H1 (cell line): ENCODE measurements at regions not wholly inside any gene's neighbourhood (a gene's known extent, or its start where the extent isn't known, plus 50 kb on each side); places are given as distances from the start of the nearest gene placed in this dataset.
A peak's percentile ranks its signal among the peaks of the same experiment; 100 is the strongest.

ENCODE experiments used
- CTCF ChIA-PET: fragments of 300-600 bp; sonication (Branson Sonifier 250); formaldehyde crosslinking; loops from one replicate; lab custom pipeline; 2021; ENCODE audit not compliant: partially characterized antibody; lab: Charles Lee
- POLR2A ChIA-PET: fragments of 300-600 bp; sonication (Branson Sonifier 250); formaldehyde crosslinking; loops from one replicate; lab custom pipeline; 2021; ENCODE audit warnings: inconsistent platforms; ENCODE audit not compliant: partially characterized antibody; lab: Charles Lee
- DNase-seq, 2 experiments: peaks; one replicate each; pipeline versions ENCODE4 v3.0.0 to v3.0.0-alpha.2; 2010 to 2022; ENCODE audit warnings: low spot score in 2 of 2, low read depth in 1 of 2, mixed read lengths in 1 of 2
- FAIRE-seq: peaks from 2 replicates; lab custom pipeline; 2011; peaks lifted over from hg19 to GRCh38; lab: Jason Lieb, UNC
- H2AFZ ChIP-seq: 2 replicates; pipeline ENCODE4 v1.8.1; 2012; ENCODE audit warnings: low read length, inconsistent platforms
- H2AK5ac ChIP-seq: 2 replicates; pipeline ENCODE4 v1.6.1; 2013; ENCODE audit warnings: low read depth, low read length
- H2BK120ac ChIP-seq: replicated peaks from 2 replicates; pipeline ENCODE3; 2013; ENCODE audit warnings: low read depth, low read length, inconsistent platforms
- H2BK12ac ChIP-seq: 2 replicates; pipeline ENCODE4 v1.6.1; 2013; ENCODE audit warnings: low read depth, low read length
- H2BK15ac ChIP-seq: 2 replicates; pipeline ENCODE4 v1.6.1; 2013; ENCODE audit warnings: low read length
- H2BK20ac ChIP-seq: 2 replicates; pipeline ENCODE4 v1.6.1; 2013; ENCODE audit warnings: low read length
- H2BK5ac ChIP-seq: 2 replicates; pipeline ENCODE4 v1.6.1; 2013; ENCODE audit warnings: low read depth, low read length
- H3K14ac ChIP-seq: 2 replicates; pipeline ENCODE4 v1.6.1; 2013; ENCODE audit warnings: inconsistent platforms; ENCODE audit not compliant: insufficient read length
- H3K18ac ChIP-seq: 2 replicates; pipeline ENCODE4 v1.6.1; 2013; ENCODE audit warnings: low read length; ENCODE audit errors: extremely low read depth
- H3K23ac ChIP-seq: 2 replicates; pipeline ENCODE4 v1.6.1; 2013; ENCODE audit warnings: inconsistent platforms; ENCODE audit not compliant: insufficient read length
- H3K23me2 ChIP-seq: 2 replicates; pipeline ENCODE4 v1.6.1; 2013; ENCODE audit warnings: low read depth, low read length
- H3K27ac ChIP-seq: 2 replicates; pipeline ENCODE4 v1.6.1; 2011; ENCODE audit warnings: low read depth, low read length, inconsistent platforms
- H3K27me3 ChIP-seq, 4 experiments: replicated peaks in 1 of 4; 1 replicate in 1 of 4; 2 replicates in 3 of 4; pipeline versions ENCODE4 v1.6.1 to v1.8.1; 2011 to 2013; ENCODE audit warnings: low read length in 3 of 4, mild to moderate bottlenecking in 3 of 4, inconsistent platforms in 2 of 4, mixed read lengths in 2 of 4, moderate library complexity in 1 of 4; ENCODE audit not compliant: control insufficient read depth in 3 of 4, insufficient read depth in 3 of 4; ENCODE audit errors: extremely low read depth in 1 of 4
- H3K36me3 ChIP-seq, 4 experiments: 2 replicates each; pipeline versions ENCODE4 v1.6.1 to v1.8.1; 2011 to 2013; ENCODE audit warnings: mild to moderate bottlenecking in 4 of 4, low read length in 3 of 4, moderate library complexity in 2 of 4, control low read depth in 1 of 4, inconsistent platforms in 1 of 4; ENCODE audit not compliant: insufficient read depth in 4 of 4, control insufficient read depth in 2 of 4
- H3K4ac ChIP-seq: replicated peaks from 2 replicates; pipeline ENCODE3; 2013; ENCODE audit warnings: low read length, low read depth, mixed read lengths, inconsistent platforms; ENCODE audit not compliant: insufficient read length
- H3K4me1 ChIP-seq, 4 experiments: replicated peaks in 1 of 4; 1 replicate in 1 of 4; 2 replicates in 3 of 4; pipeline versions ENCODE4 v1.6.1 to v1.8.1; 2011 to 2013; ENCODE audit warnings: low read length in 3 of 4, inconsistent platforms in 2 of 4, mixed read lengths in 1 of 4; ENCODE audit not compliant: insufficient read depth in 4 of 4, control insufficient read depth in 3 of 4
- H3K4me2 ChIP-seq, 2 experiments: 2 replicates each; pipeline versions ENCODE4 v1.6.1 to v1.8.1; 2011 to 2013; ENCODE audit warnings: low read depth in 2 of 2, low read length in 2 of 2, control low read depth in 1 of 2, inconsistent platforms in 1 of 2, mild to moderate bottlenecking in 1 of 2; ENCODE audit not compliant: insufficient read depth in 1 of 2
- H3K4me3 ChIP-seq, 4 experiments: fragments of 200-600, 300-600 bp in 1 of 4; sonication (generic), shearing (Covaris generic), sonication (Bioruptor Twin) in 1 of 4; 2 replicates each; pipeline versions ENCODE4 v1.5.1 to v1.8.1; 2011 to 2016; ENCODE audit warnings: low read length in 4 of 4, low read depth in 3 of 4, control low read depth in 2 of 4, inconsistent platforms in 2 of 4, mild to moderate bottlenecking in 2 of 4, mixed read lengths in 1 of 4, moderate library complexity in 1 of 4; ENCODE audit not compliant: insufficient read depth in 2 of 4; ENCODE audit errors: extremely low read depth in 1 of 4
- H3K56ac ChIP-seq: replicated peaks from 2 replicates; pipeline ENCODE3; 2013; ENCODE audit warnings: low read depth, mild to moderate bottlenecking, mixed read lengths, low read length, inconsistent platforms; ENCODE audit not compliant: insufficient read length
- H3K79me1 ChIP-seq: 2 replicates; pipeline ENCODE4 v1.6.1; 2013; ENCODE audit warnings: low read depth, low read length, control low read depth
- H3K79me2 ChIP-seq, 2 experiments: 2 replicates each; pipeline versions ENCODE4 v1.6.1 to v1.8.1; 2012 to 2013; ENCODE audit warnings: low read length in 2 of 2, mild to moderate bottlenecking in 2 of 2, inconsistent platforms in 1 of 2; ENCODE audit not compliant: insufficient read depth in 2 of 2, control insufficient read depth in 1 of 2
- H3K9ac ChIP-seq, 4 experiments: replicated peaks in 1 of 4; 1 replicate in 1 of 4; 2 replicates in 3 of 4; pipeline versions ENCODE4 v1.6.1 to v1.8.1; 2011 to 2013; ENCODE audit warnings: low read depth in 3 of 4, low read length in 3 of 4, control low read depth in 2 of 4, mild to moderate bottlenecking in 2 of 4, moderate library complexity in 2 of 4, inconsistent platforms in 1 of 4; ENCODE audit errors: extremely low read depth in 1 of 4
- H3K9me3 ChIP-seq, 2 experiments: 2 replicates each; pipeline versions ENCODE4 v1.6.1 to v1.8.1; 2012 to 2013; ENCODE audit warnings: mild to moderate bottlenecking in 2 of 2, moderate library complexity in 2 of 2, control low read depth in 1 of 2, inconsistent platforms in 1 of 2, low read depth in 1 of 2, low read length in 1 of 2, mixed read lengths in 1 of 2; ENCODE audit not compliant: insufficient read depth in 2 of 2
- H4K20me1 ChIP-seq, 2 experiments: replicated peaks in 1 of 2; 2 replicates each; pipeline versions ENCODE3 to v1.8.1; 2011 to 2013; ENCODE audit warnings: inconsistent platforms in 2 of 2, low read length in 2 of 2, mild to moderate bottlenecking in 1 of 2; ENCODE audit not compliant: insufficient read depth in 2 of 2, control insufficient read depth in 1 of 2
- H4K5ac ChIP-seq: 2 replicates; pipeline ENCODE4 v1.6.1; 2013; ENCODE audit warnings: low read length, low read depth, mixed read lengths, inconsistent platforms; ENCODE audit not compliant: insufficient read length
- H4K8ac ChIP-seq: 2 replicates; pipeline ENCODE4 v1.8.0; 2013; ENCODE audit warnings: mild to moderate bottlenecking, moderate library complexity, low read length, inconsistent platforms; ENCODE audit not compliant: insufficient read depth; ENCODE audit errors: extremely low read depth
- H4K91ac ChIP-seq: replicated peaks from 2 replicates; pipeline ENCODE3; 2013; ENCODE audit warnings: low read length, mixed read lengths, inconsistent platforms; ENCODE audit not compliant: insufficient read length
- CBX5 ChIP-seq: fragments of 300-800, 300-1000 bp; sonication (generic); IDR thresholded peaks from 2 replicates; pipeline ENCODE4 v1.7.1; 2016; ENCODE audit warnings: antibody characterized with exemption, low read length, low read depth
- CBX8 ChIP-seq: fragments of 300-800, 300-1000 bp; sonication (generic); IDR thresholded peaks from 2 replicates; pipeline ENCODE4 v1.7.1; 2016; ENCODE audit warnings: low read depth, low read length, borderline replicate concordance
- EZH2 ChIP-seq: fragments of 200-600 bp; sonication (generic); IDR thresholded peaks from 2 replicates; pipeline ENCODE4 v1.7.1; 2012; ENCODE audit warnings: low read depth, mild to moderate bottlenecking, moderate library complexity, low read length, inconsistent platforms; ENCODE audit not compliant: severe bottlenecking
- GTF2F1 ChIP-seq: IDR thresholded peaks from 2 replicates; pipeline ENCODE4 v1.6.1; 2012; ENCODE audit warnings: low read depth, low read length, improper control_type of control experiment, borderline replicate concordance
- RBBP5 ChIP-seq: IDR thresholded peaks from 2 replicates; pipeline ENCODE4 v1.7.1; 2012; ENCODE audit warnings: low read depth, mild to moderate bottlenecking, inconsistent platforms, low read length, moderate library complexity, borderline replicate concordance
- WGBS, 2 experiments: shearing (Covaris generic) in 1 of 2; methylation state at CpG; one replicate each; pipeline versions ENCODE4 v1.1.6 to v1.1.7; 2013 to 2015; ENCODE audit warnings: low lambda C conversion rate in 2 of 2, mixed read lengths in 2 of 2, inconsistent platforms in 1 of 2, low coverage in 1 of 2, missing lambda C conversion rate in 1 of 2; ENCODE audit not compliant: insufficient replicate concordance in 2 of 2, insufficient coverage in 1 of 2, insufficient read length in 1 of 2; ENCODE audit errors: extremely low coverage in 1 of 2, missing lambda C conversion rate in 1 of 2; 5-methylcytosine and 5-hydroxymethylcytosine counted together

DNA sequence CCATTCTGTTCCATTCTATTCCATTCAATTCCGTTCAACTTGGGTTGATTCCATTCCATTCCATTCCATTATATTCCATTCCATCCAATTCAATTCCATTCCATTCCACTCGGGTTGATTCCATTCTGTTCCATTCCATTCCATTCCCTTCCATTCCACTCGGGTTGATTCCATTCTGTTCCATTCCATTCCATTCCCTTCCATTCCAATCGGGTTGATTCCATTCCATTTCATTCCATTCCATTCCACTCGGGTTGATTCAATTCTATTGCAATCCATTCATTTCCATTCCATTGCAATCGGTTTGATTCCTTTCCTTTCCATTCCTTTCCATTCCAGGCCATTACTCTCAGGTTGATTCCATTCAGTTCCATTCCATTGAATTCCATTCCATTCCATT, 1138.4 kb downstream of the RPIA start:
- Histone ChIP-seq H3K23me2 (peaks cover 49% of the 10 kb centered on the region), H4K5ac (no peak overlapping the region), H3K56ac (no peak overlapping the region), H3K27me3 (no peaks in the 10 kb centered on the region), H2BK15ac (no peak overlapping the region), H2BK20ac (no peak overlapping the region), H2BK12ac (no peak overlapping the region), H3K4ac (no peak overlapping the region), H2AFZ (no peak overlapping the region), H3K14ac (no peak overlapping the region), H4K8ac (no peak overlapping the region), H2BK5ac (no peak overlapping the region), H2AK5ac (no peak overlapping the region), H4K20me1 (peaks cover 0 to 9% of the 10 kb centered on the region in 2 experiments), H3K9me3 (peaks cover 0 to 61% of the 10 kb centered on the region in 2 experiments; a peak in 3 of 4 replicates), H3K9ac (no peak overlapping the region), H3K36me3 (peaks cover 0 to 8% (median 0%) of the 10 kb centered on the region in 4 experiments; a peak in 2 of 8 replicates), H3K18ac (no peak overlapping the region), H3K4me2 (no peak overlapping the region), H3K79me1 (no peaks in the 10 kb centered on the region), H2BK120ac (no peak overlapping the region), H3K4me3 (no peak overlapping the region), H3K79me2 (no peaks in the 10 kb centered on the region), H4K91ac (no peak overlapping the region), H3K27ac (no peak overlapping the region), H3K23ac (no peak overlapping the region), H3K4me1 (no peaks in the 10 kb centered on the region)
- 84 to 100% methylated on average over 1 to 6 of the region's 6 CpGs for WGBS, 2 experiments
- FAIRE-seq (no peak), DNase-seq (no peak)
- TF ChIP-seq CBX8 (0 out of 2 replicates have a peak, but pooled peaks have one; percentile 0), CBX5 (peak; percentile 24; the same call in 1 of the 2 replicates), EZH2 (no peak), RBBP5 (no peak), GTF2F1 (no peak)
- ChIA-PET POLR2A (no interaction called here), CTCF (no interaction called here)
